HG03571 (cell line): ENCODE measurements at regions not wholly inside any gene's neighbourhood (a gene's known extent, or its start where the extent isn't known, plus 50 kb on each side); places are given as distances from the start of the nearest gene placed in this dataset.

ENCODE experiments used
- ATAC-seq: cut with Tn5 transposase; IDR thresholded peaks from one replicate; pipeline ENCODE4 v1.9.1; 2021; ENCODE audit not compliant: unreplicated experiment

GRCh38 chr1:88043834-88044233 lies 640.2 kb upstream of the PKN2 start:
- no peak for ATAC-seq

DNA sequence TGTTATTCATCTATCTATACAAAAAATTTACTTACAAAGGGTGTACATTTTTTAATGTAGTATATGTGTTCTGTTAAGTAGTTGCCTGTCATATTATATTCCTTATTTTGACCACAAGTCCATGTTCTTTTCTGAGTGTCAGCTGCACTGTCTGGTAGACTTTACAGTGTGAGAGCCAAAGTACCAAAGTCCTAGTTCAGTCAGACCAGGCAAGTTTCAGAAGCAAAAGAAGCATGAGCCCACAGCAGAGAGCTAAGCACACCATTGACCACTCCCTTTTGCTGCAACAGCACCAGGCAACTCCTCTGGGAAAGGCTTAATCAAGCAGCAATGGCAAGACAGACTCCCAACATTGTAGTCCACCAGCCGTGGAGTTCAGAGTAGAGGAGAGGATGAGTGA lies 631.9 kb upstream of the PKN2 start:
- no peak for ATAC-seq

DNA sequence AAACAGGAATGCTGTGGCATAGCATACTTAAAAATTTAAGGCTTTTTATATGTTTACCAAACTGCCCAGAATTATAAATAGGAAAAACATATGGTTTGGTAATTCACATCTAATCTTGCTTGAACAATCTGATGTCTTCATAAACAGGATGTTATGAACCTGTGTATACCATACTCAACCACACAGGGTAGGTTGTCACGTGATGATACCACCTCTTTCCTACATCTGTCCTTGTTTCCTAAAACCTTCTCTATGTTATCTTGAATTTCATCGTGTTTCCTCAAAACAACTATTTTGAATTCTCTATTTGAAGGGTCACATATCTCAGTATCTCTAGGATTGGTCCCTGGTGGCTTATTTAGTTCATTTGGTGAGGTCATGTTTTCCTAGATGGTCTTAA lies 631.0 kb upstream of the PKN2 start:
- no peak for ATAC-seq

DNA sequence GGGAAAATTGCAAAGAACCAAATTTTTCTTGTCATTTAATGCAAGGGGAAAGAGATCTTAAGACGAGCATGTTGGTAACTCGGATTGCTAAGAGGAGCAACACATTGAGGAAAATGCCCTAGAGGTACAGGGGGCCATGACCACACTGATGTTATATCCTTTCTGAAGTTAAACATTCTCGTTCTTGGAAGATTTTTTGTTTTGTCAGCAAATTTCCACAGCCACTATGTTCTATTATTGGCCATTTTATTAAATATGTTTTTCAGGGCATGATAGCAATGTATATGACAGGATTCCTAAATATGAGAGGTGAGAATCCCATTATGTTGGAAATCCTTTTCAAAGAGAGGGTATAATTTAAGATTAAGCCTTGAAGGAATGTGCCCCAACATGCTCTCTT lies 627.2 kb upstream of the PKN2 start:
- ATAC-seq, result no peak

- ATAC-seq, result no peak
Measured at GRCh38 chr1:88058205-88058604, 625.9 kb upstream of the PKN2 start.

- ATAC-seq, result no peak
Measured at GRCh38 chr1:88060112-88060673, 623.9 kb upstream of the PKN2 start.

DNA sequence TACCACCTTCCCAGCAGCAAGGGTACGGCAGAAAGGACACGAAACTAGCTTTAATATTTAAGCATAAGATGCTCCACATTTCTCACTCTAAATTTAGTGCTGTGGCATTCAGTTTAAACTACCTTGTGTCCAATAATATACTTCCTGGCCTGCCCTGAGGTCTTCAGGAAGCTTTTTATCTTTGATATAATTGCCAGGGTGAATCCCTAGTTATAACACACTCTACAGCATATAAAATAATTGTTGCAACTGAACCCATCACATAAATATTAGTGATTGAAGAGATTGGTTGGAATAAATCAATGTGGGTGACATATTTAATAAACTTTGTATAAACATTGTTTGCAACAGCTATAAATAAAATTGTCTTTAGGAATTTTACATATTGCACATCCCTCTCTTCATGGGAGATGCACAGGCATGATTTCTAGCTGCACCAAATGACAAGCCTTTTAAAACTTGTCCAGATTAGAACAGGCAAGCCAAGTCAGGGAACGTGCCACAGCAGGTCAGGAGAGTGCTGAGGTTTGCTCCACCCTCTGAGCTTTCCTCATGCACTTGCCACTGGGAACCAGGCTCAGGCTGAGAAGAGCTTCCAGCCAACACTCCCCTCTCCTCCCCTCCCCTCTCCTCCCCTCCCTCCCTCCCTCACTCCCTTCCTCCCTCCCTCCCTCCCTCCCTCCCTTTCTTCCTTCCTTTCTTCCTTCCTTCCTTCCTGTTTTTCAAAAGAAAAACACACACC lies 623.2 kb upstream of the PKN2 start:
- no peak for ATAC-seq

- ATAC-seq, result no peak
Measured at GRCh38 chr1:88061492-88062177, 622.4 kb upstream of the PKN2 start.

DNA sequence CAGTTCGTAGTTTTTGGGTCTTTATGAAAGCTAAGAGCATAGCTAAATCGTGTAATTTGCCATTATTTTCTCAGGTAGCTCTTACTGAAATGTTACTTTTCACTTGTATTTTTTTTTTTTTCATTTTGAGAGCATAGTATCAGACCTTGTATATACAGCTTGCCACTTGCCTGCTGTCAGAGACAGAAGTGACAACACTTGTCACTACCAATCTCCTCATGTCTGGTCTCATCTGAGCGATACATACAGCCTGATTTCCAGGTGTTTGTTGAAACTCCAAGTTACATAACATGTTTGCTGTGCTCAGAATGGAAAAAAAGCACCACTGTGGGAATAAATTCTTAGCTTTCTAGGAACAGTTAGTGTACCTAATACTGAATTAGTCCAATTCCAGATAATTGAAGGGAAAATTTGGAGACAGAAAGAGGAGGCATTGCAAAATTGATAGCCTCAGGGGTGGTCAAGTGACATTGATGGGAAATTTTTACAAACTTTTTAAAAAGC lies 621.4 kb upstream of the PKN2 start:
- ATAC-seq, result no peak

GRCh38 chr1:88063605-88064004 lies 620.5 kb upstream of the PKN2 start:
- ATAC-seq, result no peak

DNA sequence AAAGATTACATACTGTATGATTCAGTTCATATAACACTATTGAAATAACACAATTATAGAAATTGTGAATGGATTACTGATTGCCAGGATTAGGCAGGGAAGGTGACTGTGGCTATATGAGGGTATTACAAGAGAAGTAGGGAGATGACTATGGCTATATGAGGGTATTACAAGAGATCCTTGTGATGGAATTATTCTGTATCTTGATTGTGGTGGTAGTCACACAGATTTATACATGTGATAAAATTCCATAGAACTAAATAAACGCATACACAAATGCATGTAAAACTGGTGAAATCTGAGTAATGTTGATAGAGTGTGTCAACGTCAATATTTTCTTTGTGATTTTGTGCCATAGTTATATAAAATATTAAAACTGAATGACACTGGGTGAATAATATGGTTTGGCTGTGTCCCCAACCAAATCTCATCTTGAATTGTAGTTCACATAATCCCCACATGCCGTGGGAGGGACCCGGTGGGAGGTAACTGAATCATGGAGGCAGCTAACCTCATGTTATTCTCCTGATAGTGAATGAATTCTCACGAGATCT lies 615.6 kb upstream of the PKN2 start:
- no peak for ATAC-seq

- no peak for ATAC-seq
Measured at GRCh38 chr1:88070956-88071355, 613.1 kb upstream of the PKN2 start.

DNA sequence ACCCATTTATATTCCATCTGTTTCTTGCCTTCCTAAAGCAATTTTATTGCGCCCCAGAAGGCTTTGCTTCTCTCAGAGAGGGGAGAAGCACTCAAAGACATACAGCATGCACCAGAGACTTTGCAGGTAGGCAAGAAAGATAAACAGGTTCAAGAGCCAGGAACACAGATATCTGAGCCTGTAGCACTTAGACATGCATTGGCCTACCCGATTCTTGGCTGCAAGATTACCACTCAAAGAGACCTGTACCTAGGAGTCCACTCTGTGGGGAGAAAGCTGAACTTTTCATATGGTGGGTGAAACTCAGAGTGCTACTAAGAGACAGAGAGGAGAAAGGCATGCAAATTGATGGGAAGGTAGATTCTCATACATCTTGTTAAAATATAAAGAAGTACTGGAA lies 609.4 kb upstream of the PKN2 start:
- no peak for ATAC-seq

DNA sequence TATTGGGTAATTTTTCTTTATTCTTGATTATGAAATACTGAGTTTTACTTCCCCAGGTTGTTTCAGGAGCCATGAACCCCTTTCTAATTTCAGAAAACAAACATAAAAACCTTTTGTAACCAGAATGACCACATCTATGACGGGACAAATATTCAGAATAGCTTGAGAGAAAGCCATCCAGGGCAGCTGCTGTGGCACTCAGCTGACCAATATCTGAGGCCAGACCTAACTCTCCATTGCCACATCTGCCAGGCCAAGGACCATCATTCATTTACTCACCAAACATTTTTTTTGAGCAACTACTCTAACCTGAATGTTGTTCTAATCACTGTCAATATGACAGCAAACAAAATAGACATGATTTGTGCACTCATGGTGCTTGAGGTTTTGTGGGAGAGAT lies 608.3 kb upstream of the PKN2 start:
- no peak for ATAC-seq

DNA sequence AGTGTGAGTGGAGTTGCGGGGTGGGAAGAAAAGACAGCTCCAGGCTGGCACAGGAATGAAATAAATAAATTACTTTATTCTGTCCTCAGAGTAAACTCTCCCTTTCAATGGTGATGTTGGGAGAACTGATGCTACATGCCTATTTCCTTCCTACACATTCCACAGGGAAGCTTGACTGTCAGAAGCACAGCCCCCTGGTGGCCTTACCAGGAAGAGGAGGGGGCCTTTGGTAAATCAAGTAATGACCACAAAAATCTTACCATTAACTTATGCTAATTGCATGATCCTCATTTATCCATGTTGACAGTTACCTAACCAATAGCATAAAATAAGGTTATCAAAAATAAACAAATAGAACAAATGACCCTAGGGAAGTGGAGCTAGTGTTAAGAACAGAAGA lies 605.0 kb upstream of the PKN2 start:
- ATAC-seq, result no peak

- ATAC-seq, result no peak
Measured at GRCh38 chr1:88080875-88081274, 603.2 kb upstream of the PKN2 start.

- ATAC-seq, result no peak
Measured at GRCh38 chr1:88088481-88088880, 595.6 kb upstream of the PKN2 start.

- no peak for ATAC-seq
Measured at GRCh38 chr1:88089961-88090360, 594.1 kb upstream of the PKN2 start.

DNA sequence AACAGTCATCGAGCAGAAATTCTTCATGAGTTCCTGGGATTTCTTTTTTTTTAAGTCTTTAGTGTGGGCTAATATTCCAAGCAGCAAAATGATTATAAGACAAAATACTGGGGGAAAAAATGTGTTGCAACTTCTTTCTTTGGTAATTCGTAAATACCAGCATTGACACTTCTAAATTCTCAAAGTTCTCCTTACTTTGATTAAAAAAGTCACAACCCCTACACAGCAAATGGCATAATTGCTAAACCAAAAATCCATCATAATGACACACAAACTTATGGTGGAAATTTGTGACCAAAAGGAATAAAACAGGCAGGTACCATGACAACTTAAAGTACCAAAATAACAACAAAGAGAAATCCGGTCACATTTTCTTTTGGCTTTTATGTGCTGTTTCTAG lies 585.2 kb upstream of the PKN2 start:
- no peak for ATAC-seq

DNA sequence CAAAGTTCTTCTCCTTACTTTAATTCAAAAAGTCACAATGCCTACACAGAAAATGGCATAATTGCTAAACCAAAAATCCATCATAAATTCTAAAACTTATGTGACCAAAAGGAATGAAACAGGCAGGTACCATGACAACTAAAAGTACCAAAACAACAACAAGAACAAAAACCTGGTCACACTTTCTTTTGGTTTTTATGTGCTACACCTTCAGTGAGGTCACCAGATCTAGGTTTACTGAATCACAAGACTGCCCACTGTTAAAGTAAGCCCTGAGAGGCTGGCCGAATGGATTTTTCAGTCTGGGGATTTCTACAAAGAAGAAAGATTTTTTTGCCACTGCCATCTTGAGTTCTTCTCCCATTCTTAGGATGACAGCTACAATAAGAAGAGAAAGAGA lies 583.0 kb upstream of the PKN2 start:
- no peak for ATAC-seq

- no peak for ATAC-seq
Measured at GRCh38 chr1:88104236-88104635, 579.8 kb upstream of the PKN2 start.

DNA sequence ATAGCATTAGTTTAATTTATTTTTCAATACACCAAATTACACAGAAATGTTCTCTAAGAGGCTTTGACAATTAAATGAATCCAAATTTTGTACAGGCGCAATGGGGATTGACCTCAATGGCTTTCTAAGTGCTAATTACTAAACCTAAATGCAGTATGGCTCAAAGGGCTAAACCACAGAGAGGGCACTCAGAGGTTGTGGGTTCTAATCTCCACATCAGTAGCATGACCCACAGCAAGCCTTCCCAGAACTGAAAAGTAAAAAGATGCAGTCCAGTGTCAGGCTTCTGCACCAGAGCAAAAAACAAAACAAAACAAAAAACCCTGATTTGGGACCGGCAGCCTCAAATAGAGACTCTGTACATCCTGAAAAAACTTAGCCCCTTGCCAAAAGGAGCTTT lies 579.2 kb upstream of the PKN2 start:
- no peak for ATAC-seq
